ENCODE measurements at regions not wholly inside any gene's neighbourhood (a gene's known extent, or its start where the extent isn't known, plus 50 kb on each side); places are given as distances from the start of the nearest gene placed in this dataset.

DNA sequence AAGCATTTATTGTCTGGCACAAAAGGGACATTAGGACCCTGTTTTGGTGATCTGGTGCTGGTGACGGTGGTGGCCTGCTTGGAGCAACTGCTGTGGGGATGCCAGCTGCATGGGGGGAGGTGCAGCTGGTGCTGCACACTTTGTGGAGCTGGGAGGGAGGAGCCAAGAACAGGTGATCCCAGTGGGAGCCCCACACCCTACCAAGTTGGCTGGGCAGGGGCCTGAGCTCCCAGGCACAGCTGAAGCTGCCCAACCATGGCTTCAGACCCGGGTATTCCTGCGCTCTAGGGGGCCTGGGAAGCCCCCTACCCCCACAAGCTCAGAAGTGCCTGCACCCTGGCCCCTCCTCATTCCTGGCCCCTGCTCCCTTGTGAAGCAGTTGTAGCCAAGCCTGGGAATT lies 1512.5 kb downstream of the TECRL start:
- TF ChIP-seq, protein P1, sequence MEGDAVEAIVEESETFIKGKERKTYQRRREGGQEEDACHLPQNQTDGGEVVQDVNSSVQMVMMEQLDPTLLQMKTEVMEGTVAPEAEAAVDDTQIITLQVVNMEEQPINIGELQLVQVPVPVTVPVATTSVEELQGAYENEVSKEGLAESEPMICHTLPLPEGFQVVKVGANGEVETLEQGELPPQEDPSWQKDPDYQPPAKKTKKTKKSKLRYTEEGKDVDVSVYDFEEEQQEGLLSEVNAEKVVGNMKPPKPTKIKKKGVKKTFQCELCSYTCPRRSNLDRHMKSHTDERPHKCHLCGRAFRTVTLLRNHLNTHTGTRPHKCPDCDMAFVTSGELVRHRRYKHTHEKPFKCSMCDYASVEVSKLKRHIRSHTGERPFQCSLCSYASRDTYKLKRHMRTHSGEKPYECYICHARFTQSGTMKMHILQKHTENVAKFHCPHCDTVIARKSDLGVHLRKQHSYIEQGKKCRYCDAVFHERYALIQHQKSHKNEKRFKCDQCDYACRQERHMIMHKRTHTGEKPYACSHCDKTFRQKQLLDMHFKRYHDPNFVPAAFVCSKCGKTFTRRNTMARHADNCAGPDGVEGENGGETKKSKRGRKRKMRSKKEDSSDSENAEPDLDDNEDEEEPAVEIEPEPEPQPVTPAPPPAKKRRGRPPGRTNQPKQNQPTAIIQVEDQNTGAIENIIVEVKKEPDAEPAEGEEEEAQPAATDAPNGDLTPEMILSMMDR (IDR thresholded peaks at IDR 0.05; ENCODE audit: low read depth, low read length, poor library complexity, severe bottlenecking): no peak
- TF ChIP-seq EZH2phosphoT487 (IDR thresholded peaks at IDR 0.05; ENCODE audit: borderline replicate concordance, low read length): no peak

Data from DOHH2 (cell line).